Neural progenitor cell (in vitro differentiated cells): ENCODE measurements at regions not wholly inside any gene's neighbourhood (a gene's known extent, or its start where the extent isn't known, plus 50 kb on each side); places are given as distances from the start of the nearest gene placed in this dataset.

ENCODE experiments used
- CTCF ChIP-seq: fragments of 200-600 bp; sonication (generic); IDR thresholded peaks from 2 replicates; pipeline ENCODE4 v1.5.1; 2017; ENCODE audit warnings: antibody characterized with exemption, mild to moderate bottlenecking
- EZH2 ChIP-seq: fragments of 200-600 bp; sonication (generic); IDR thresholded peaks from 2 replicates; pipeline ENCODE4 v1.6.1; 2017; ENCODE audit warnings: antibody characterized with exemption, mild to moderate bottlenecking, moderate library complexity
- EZH2phosphoT487 ChIP-seq: fragments of 200-600 bp; sonication (generic); IDR thresholded peaks from 2 replicates; pipeline ENCODE4 v1.6.1; 2017; ENCODE audit warnings: antibody characterized with exemption

- TF ChIP-seq CTCF (no peak), EZH2 (no peak), EZH2phosphoT487 (no peak)
Observed at GRCh38 chr12:89844539-89844938, 135.9 kb upstream of the ATP2B1 start.
